Fibroblast of peridontal ligament (primary cell): ENCODE measurements at regions not wholly inside any gene's neighbourhood (a gene's known extent, or its start where the extent isn't known, plus 50 kb on each side); places are given as distances from the start of the nearest gene placed in this dataset.

ENCODE experiments used
- DNase-seq: peaks from one replicate; pipeline ENCODE4 v3.0.0-alpha.2; 2010; ENCODE audit errors: extremely low read depth

DNA sequence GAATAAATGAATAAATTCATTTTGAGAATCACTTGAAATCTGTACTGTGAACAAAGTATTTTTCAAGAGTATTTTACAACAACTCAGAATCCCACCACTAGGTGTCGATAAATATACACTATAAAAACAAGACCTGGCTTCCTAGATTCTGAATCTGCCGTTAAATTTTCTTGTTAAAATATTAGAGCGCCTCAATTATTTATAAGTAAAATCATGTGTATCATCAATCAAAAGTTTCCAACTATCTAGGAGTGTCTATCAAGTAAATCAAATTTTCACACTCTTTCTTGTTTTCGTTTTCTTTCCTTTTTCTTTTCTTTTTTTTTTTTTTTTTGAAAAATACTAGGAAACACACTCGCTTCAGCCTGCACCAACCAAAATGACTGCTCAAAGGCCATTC, 179.2 kb upstream of the DCN start:
- peak; percentile 84 for DNase-seq

DNA sequence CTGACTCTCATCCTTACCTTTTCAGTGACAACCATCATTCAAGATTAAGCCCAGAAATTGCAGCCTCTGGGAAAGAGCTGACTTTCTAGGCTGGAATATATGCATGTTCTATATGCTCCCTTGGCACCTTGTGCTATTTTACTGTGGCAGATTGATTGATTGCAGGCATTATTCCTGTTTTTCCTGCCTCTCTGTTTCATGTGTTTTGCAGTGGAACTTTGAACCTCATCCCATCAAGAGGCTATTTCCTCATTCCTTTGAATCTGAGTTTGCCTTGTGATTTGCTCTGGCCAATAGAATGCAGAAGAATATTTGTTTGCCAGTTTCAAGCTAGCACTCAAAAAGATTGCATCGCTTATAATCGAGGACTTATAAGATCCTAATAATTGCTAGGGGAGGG, 174.8 kb upstream of the DCN start:
- no peak for DNase-seq

DNA sequence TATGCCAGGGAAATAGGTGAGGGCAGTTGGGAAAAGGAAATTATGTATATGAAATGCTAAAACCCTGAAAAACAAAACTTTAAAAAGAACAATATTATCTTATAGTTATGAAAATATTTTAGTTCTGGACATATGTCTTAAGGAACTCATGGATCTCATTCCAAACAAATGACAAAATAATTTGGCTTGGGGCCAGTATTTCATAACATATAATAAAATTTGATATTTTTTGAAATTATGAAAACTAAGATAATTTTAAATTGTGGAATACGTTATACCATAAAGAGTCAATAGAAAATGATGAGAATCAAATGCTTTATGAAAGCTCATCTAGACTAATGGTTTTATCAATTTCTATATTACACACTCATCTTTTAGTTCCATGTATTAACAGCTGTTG, 173.8 kb upstream of the DCN start:
- DNase-seq: peak; percentile 7

DNA sequence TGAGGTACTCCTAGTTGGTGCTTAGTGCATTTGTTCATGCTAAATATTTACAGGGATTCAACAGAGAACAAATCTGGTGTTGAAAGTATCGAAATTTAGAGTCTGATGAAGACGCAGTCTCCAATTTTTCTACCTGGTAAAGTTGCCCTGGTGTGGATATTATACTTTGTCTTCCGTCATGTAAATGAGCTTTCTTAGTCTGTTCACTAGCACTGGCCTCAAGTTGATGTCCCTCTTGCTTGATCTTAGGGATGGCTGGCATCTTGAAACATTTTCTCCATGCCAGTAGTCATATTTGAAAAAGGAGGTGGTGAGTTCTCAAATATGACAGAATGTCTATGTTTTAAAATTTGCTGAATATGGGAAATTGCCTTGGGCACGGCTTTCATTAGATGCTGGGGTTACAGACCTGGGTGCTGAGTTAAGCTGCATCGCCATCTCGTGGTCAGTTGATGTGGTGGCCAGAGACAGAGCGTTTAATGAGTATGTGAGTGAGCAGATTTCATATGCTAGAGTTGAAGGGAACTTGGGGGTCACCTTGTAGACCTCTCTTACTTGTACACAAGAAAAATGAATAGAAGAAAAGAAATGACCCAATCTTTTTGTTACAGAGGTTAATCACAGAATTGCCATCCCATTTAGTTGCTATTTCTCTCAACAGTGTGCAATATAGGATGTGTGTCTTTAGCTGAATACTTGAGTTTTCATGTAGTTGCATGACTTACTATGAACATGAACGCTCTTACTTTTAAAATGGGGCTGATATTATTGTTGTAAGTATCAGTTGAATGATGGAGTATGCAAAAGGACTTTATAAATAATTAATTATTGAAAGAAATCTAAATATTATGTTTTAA, 172.8 kb upstream of the DCN start:
- DNase-seq: peak; percentile 89

DNA sequence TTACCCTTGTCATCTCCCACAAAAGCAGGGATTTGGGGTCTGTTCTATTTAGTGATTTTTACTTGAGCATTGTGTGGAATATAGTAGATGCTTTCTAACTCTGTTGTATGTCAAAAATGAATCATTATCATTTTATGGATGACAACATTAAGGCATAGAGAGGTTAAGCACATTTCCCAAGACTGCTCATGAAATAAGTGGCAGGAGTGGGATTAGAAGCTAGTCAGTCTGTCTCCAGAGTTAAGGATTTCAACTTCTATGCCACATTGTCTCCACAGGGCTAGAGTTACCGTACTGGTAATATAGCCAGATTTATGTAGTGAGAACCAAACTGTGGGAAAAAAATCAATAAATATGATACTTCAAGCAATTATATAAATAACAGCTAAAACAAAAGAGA, 170.6 kb upstream of the DCN start:
- no peak for DNase-seq

DNA sequence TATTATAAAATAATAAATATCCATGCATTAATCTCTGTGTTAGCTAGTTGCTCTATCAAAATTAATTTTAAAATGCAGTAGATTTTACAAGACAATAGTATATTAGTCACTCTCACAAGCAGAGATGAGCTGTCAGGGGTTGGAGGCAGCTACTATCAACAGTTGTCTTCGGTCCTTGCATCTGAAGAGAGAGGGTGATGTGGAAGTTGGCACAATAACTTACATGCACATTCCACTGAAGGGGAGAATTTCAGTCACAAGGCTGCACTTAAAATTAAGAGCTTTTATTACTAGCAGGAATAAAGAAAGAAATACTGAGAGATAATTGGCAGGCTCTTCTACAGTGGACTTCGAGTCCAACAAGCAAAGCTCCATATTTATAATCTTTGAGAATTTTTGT, 166.9 kb upstream of the DCN start:
- peak; percentile 18 for DNase-seq

DNA sequence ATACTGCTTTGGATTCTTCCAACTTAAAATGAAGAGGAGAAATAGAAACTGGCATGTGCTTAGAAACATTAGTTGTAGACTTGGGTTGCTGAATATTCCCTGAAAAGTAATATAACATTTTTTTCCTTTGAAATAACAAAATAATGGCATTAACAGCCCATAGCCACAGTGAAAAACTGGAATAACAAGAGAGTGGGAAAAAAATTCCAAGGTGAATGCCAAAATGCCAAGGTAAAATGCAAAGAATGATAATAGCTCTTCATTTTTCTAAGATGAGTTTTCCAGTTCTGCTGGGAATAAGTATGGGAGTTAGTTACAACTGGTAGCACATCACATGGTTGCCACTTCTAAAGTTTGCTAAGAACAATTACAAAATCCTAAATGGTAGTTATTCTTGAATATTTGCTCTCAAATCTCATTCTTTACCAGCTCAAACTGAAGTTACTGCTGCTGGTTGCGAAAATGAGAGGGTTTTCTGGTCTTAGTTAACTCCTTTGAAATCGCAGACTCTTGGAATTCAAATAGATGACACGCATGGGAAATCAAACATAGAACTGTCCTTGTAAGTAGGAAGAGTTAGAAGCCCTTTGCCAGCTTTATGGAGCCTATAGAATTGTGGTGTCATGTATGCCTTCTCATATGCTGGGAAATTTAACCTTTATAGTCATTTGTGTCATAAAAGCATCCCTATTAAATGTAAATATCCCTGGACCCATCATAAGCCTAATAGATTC, 165.0 kb upstream of the DCN start:
- DNase-seq: peak; percentile 49

DNA sequence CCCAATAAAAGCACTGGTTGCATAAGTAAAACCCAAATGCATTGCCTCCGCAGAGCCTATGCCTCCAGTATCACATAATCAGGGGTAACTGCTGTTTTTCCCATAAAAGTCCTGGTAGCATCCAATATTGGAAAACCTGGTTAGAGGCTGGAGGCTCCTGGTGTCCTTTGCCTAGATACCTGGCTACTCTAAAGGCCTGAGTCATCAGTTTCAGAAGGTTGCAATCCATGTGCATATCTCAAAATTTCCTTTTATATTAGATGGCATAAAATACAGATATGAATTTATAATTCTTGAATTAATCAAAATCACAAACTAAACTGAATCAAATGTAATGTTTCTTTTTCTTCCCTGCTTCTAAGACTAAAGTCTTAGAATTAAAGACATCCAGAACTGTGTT, 164.2 kb upstream of the DCN start:
- no peak for DNase-seq

DNA sequence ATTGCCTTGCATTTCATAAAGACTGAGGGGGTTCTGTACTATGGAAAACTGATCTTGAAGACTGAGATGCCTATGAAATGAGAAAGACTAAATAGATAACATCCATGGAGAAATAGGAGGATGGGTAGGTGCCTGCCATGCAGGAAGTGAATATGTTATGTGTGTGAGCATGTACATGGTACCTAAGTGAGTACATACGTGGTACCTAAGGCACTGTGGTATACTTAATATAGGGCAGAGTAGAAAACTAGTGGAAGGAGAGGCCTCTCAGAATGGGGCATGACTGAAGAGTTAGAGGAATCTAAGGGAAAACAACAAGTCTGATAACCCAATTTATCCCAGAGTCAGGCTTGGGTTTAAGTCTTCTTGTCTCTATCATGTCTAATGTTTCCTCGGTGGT, 161.8 kb upstream of the DCN start:
- DNase-seq: no peak

DNA sequence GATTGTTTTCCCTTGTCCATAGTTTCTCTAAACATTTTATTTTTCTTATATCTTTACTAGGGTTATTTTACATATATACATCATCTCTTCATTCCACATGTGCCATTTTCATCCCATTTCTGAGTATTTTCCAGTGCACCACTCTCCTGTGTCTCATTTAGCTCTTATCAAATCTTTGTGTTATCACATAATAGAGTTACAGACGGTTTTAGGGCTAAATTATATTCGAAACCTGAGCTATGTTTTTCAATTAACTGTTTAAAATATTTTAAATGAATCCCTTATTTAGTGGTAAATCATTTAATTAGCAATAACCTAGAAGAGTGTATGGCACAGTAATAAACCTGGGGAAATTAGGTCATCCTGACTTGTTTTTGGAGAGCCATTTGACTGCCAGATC, 160.4 kb upstream of the DCN start:
- no peak for DNase-seq

DNA sequence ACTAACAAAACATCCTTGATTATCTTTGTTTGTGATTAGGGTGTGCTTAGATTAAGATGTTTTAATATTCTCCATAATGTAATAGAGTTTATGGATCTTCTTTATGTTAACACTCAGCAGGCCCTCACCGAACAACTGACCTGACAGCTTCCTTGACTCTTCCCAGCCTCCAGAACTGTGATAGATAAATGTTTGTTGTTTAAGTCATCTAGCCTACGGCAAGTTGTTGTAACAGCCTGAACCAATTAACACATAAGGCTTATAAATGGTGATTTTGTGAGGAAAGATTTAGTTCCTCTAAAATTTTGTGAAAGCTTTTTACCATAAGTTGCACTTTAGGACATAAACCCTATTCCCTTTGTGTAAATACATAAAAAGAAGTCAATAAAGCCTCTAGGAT, 156.5 kb upstream of the DCN start:
- DNase-seq: no peak

DNA sequence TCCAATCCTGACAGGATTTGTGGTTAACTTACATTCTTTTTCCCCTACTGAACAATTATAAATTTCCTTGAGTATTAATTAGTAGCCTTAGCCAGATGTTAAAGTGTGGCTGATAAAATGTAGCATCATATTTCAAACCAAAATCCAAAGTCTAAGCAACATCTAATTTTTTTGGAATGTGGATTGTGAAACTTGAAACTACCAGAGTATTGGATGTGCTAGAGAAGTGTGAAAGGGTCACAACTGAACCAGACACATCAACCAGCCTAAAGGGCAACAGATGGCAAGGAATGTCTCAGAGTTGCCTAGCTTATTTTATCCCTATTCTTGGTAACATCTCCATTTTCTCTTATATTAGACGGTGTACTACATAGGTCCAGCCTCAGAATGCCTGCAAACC, 153.1 kb upstream of the DCN start:
- peak; percentile 27 for DNase-seq

DNA sequence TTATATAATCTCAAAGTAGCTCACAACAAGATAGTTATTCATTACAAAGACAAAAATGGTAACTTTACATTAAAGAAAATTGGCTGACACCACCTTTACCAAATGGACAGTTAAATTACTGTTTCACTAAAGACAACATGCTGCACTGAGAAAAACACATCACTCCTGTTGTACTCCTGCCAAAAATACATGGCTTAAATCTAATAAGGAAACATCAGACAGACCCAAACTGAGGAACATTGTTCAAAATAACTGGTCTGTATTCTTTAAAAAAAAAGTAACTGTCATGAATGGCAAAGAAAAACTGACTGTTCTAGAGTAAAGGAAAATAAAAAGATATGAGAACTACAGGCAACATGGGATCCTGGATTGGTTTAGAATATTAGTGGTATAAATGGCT, 151.3 kb upstream of the DCN start:
- no peak for DNase-seq

DNA sequence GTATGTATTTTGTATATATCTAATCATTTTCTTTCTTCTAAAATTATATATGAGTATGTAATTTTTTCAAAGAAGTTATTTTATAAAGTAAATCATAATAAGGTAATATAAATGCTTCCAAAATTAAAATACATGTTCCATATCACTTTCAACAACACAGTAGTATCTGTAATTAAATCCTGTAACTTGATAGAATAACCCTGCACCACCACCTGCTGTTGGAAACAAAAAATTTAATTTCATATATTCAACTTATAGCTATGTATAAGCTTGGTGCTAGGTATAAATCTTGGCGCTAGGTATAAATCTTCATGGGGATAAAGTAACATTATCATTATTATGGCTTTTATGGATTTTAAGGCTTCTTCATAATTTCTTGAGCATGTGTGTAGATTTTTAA, 149.7 kb upstream of the DCN start:
- peak; percentile 65 for DNase-seq

DNA sequence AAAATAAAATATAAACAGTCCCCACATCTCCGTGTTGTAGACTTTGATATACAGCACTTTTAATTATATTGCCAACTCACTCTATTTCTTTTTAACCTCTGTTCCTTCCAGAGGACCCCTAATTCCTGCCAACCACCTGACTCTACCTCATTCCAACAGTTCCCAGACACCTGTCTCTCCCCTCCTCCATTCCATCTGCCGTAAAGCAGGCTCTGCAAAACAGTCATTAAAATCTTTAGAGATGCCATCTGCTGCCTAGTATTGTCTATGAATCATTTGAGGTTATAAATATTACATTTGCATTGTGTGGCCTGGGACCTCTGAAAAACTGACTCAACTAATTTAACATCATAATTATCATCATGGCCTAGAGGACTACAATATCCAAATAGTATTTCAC, 148.8 kb upstream of the DCN start:
- DNase-seq: no peak

DNA sequence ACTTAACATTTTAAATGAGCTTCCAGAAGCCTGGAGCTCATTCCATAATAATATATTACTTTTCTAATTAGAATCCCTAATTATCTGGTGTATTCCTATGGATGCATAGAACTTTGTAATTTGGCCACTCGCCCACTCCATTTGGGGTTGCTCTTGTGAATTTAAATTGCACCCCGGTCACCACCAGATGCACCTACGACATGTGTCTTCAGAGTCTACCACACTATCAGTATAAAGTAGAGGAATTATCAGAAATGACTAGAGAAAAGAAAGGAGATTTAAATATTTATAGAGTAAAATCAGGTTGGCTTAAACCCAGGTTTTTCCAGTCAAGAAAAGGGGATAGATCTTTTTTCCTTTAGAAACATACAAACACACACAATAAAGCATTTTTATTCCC, 145.8 kb upstream of the DCN start:
- DNase-seq: no peak

DNA sequence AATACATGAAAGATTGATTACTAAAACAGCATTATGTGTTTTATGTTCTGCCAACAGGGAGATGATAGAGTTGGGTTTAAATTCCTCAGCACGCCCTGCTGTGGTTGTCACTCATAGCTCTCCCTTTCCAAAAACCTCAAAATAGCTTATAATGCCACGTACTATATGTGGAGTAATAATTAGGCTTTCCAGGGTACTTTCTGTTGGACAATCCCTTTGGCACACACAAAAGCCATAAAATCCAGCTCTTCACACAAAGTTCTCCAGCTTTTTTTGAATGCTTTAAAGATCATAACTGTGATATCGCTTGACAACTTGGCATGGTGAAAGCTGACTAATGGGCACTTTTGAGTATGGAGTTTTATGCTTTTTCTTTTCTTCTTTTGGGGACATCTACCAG, 145.3 kb upstream of the DCN start:
- DNase-seq: peak; percentile 59

DNA sequence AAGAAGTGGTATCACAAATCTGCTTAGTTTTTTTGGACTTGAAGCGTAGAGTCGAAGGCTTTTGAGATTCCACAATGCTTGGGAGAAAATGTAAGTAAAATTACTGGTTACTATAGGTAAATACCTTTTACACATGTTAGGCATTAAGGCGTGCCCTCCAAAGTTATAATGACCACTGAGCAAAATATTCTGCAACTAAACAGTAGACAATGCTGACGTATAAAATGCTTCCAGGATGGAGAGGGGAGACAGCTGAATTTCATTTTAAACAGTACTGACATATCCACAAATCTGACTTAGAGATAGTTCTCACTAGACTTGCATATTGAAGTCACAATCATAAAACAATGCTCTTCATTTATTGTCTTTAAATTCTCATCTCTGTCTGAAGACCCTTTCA, 144.5 kb upstream of the DCN start:
- peak; percentile 82 for DNase-seq

DNA sequence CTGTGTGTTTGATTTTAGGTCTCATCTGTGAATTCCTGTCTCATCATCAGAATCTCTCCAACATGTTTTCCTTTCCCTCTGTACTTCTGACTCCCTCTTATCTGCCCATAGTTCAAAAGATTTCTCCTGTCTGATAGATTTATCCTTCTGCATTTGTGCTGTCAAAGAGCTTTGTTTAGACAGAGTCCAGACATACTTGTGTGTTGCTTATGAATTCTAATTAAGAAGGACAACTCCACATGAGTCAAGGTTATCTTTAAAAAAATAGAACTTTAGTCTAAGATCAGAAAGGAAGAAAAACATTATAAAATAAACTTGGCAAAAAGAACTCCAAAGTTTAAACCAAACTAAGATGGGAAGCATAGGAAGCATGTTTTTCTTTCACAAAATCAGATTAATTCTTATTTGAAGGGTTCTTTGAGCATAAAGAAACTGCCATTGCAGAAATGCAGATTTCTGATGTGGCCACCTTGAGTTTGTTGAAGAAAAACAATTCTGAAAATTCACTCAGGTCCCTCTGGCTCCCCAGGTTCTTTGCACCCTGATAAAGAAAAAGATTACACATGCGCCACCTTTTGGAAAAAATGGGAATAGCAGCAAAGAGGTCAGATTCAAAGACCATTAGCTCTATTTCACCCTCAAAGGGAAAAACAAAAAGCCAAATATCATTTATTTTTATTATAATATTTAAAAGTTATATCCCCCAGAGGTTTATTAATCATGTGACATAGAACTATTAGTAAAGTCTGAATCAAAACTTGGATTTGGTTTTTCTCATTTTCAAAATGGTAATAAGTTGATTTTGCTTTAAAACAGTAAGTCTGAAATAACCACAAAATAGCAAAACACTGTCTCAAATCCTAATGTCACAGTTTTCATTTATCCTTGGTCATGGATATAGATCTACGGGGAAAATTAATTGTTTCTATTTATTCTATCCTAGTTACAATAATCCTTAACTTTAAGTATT, 143.7 kb upstream of the DCN start:
- peak; percentile 90 for DNase-seq

DNA sequence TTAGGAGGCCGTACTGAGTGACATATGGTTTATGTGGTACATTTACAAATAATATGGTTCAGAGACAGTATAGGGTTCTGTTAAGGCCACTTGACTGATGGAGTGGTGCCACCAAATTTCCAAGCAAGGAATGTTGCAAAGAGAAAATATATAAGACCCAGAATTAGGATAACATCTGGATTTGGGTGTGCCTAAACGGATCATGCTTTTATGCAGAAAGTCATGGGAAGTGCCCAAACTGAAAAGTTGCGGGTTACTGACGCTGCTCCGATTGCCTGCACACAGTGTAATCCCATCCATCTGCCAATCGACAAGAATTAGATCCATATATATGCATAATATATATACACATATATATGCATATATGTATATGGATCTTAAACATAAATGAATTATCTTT, 138.4 kb upstream of the DCN start:
- no peak for DNase-seq

DNA sequence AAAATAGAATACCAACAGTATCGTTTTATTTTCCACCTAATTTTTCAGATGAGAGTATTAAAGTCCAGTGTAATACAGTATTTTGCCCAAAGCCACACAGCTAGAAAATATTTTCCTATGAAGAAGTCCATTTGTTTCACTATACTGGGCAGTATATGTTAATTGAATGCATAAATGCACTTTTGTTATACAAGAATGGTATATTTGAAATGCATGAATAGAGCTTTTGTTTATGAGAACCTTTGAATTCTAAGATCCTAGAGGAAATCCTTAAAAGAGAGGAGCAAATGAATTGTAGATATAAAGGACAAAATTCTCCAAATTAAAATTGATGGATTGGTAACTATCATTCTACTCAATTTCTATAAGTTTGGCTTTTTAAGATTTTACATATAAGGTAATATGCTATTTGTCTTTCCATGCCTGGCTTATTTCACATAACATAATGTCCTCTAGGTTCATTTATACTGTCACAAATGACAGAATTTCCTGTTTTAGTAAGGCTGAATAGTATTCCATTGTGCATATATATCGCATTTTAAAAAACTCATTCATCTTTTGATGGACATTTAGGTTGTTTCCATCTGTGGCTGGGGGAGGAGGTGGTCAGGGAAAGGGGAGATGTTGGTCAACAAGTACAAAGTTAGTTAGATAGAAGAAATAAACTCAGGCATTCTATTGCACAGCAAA, 136.6 kb upstream of the DCN start:
- DNase-seq: no peak

DNA sequence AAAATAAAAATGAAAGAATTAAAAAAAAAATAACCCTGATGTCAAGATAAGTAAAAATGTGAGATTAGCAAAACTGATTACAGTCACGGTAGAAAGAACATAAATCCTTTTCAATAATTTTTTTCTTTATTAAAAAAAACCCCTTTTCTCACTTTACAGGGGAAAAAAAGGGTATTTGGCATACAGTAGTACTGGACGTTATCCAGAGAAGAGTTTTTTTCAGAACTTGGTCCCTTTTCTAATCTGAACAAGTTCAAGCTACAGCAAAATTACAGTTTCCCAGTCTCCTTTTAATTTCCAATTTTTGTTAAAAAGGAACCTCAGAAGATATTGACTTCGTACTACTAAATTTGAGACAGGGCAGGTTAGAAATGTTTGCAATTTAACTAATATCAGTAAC, 134.7 kb upstream of the DCN start:
- peak; percentile 25 for DNase-seq
